SK-N-SH (cell line): ENCODE measurements at regions not wholly inside any gene's neighbourhood (a gene's known extent, or its start where the extent isn't known, plus 50 kb on each side); places are given as distances from the start of the nearest gene placed in this dataset.

ENCODE experiments used
- CTCF ChIA-PET: fragments of 300-600, 350-600 bp; formaldehyde crosslinking; extraction: SDS; loops from one replicate; lab custom pipeline; 2021; lab: Yijun Ruan, JAX
- POLR2A ChIA-PET: fragments of 350-600 bp; sonication (Branson Sonifier 250); formaldehyde crosslinking; extraction: SDS; loops from one replicate; lab custom pipeline; 2020; ENCODE audit warnings: antibody characterized with exemption, inconsistent platforms; lab: Yijun Ruan, JAX
- DNase-seq: peaks from one replicate; pipeline ENCODE4 v3.0.0; 2012
- H2AFZ ChIP-seq: fragments of 200-600 bp; sonication (generic); 2 replicates; pipeline ENCODE4 v1.8.1; 2016; ENCODE audit warnings: antibody characterized with exemption, mild to moderate bottlenecking, low read depth
- H3F3A ChIP-seq: fragments of 200-600 bp; sonication (generic); replicated peaks from 2 replicates; pipeline ENCODE3; 2016; ENCODE audit warnings: antibody characterized with exemption, mild to moderate bottlenecking; ENCODE audit not compliant: insufficient read depth
- H3K27ac ChIP-seq, 2 experiments: fragments of 200-500 bp in 1 of 2; fragments of 200-600 bp in 1 of 2; sonication (Bioruptor generic) in 1 of 2; sonication (generic), shearing (Covaris generic) in 1 of 2; 2 replicates each; pipeline versions ENCODE4 v1.5.1 to v1.6.1; 2014 to 2016; ENCODE audit warnings: low read depth in 2 of 2, inconsistent platforms in 1 of 2, low read length in 1 of 2, mild to moderate bottlenecking in 1 of 2, mixed read lengths in 1 of 2
- H3K27me3 ChIP-seq: fragments of 200-600 bp; sonication (generic), shearing (Covaris generic); 2 replicates; pipeline ENCODE4 v1.6.1; 2016; ENCODE audit warnings: mixed run types; ENCODE audit not compliant: insufficient read depth
- H3K36me3 ChIP-seq, 2 experiments: fragments of 200-500 bp in 1 of 2; fragments of 200-600 bp in 1 of 2; sonication (Bioruptor generic) in 1 of 2; sonication (generic) in 1 of 2; replicated peaks in 1 of 2; 2 replicates each; pipeline versions ENCODE3 to v1.5.1; 2014 to 2016; ENCODE audit warnings: low read length in 1 of 2, mild to moderate bottlenecking in 1 of 2; ENCODE audit not compliant: insufficient read depth in 2 of 2, control insufficient read depth in 1 of 2
- H3K4me1 ChIP-seq, 2 experiments: fragments of 200-500 bp in 1 of 2; fragments of 200-600 bp in 1 of 2; sonication (Bioruptor generic) in 1 of 2; sonication (generic), shearing (Covaris generic) in 1 of 2; 2 replicates each; pipeline versions ENCODE4 v1.5.1 to v1.6.1; 2014 to 2016; ENCODE audit warnings: low read depth in 1 of 2, low read length in 1 of 2, mixed run types in 1 of 2; ENCODE audit not compliant: insufficient read depth in 2 of 2, control insufficient read depth in 1 of 2
- H3K4me2 ChIP-seq: fragments of 200-600 bp; sonication (generic), shearing (Covaris generic); 2 replicates; pipeline ENCODE4 v1.6.1; 2017; ENCODE audit warnings: mixed run types
- H3K4me3 ChIP-seq, 2 experiments: fragments of 200-500 bp in 1 of 2; fragments of 200-600 bp in 1 of 2; sonication (Bioruptor generic) in 1 of 2; sonication (generic), shearing (Covaris generic) in 1 of 2; 2 replicates each; pipeline versions ENCODE4 v1.5.1 to v1.8.1; 2014 to 2016; ENCODE audit warnings: low read depth in 2 of 2, inconsistent platforms in 1 of 2, low read length in 1 of 2, mild to moderate bottlenecking in 1 of 2, mixed read lengths in 1 of 2, moderate library complexity in 1 of 2
- H3K79me2 ChIP-seq: fragments of 200-600 bp; sonication (generic); 2 replicates; pipeline ENCODE4 v1.8.1; 2017; ENCODE audit warnings: mild to moderate bottlenecking; ENCODE audit not compliant: insufficient read depth
- H3K9ac ChIP-seq: fragments of 200-600 bp; sonication (generic); 2 replicates; pipeline ENCODE4 v1.6.1; 2017; ENCODE audit warnings: mixed run types
- H3K9me2 ChIP-seq: fragments of 200-600 bp; sonication (generic); 2 replicates; pipeline ENCODE4 v1.6.1; 2017; ENCODE audit warnings: mixed run types
- H3K9me3 ChIP-seq: fragments of 200-600 bp; sonication (generic); 2 replicates; pipeline ENCODE4 v1.6.1; 2017; ENCODE audit warnings: mixed run types, mild to moderate bottlenecking, moderate library complexity
- H4K20me1 ChIP-seq: fragments of 200-600 bp; sonication (generic); 2 replicates; pipeline ENCODE4 v1.6.1; 2017; ENCODE audit warnings: mild to moderate bottlenecking, mixed run types; ENCODE audit not compliant: insufficient read depth
- CHD2 ChIP-seq: fragments of 150-350 bp; IDR thresholded peaks from 2 replicates; pipeline ENCODE4 v1.6.1; 2018; ENCODE audit warnings: low read length; ENCODE audit not compliant: partially characterized antibody
- FOXM1 ChIP-seq: IDR thresholded peaks from 2 replicates; pipeline ENCODE4 v1.4.0; 2012; ENCODE audit warnings: low read depth, mild to moderate bottlenecking
- GABPA ChIP-seq: IDR thresholded peaks from 2 replicates; pipeline ENCODE4 v1.4.0; 2012; ENCODE audit warnings: low read depth, mild to moderate bottlenecking
- GATA2 ChIP-seq: sonication (generic); formaldehyde crosslinking; IDR thresholded peaks from 2 replicates; pipeline ENCODE4 v1.5.0; 2020; ENCODE audit warnings: mild to moderate bottlenecking, missing genetic modification reagents
- JUND ChIP-seq: IDR thresholded peaks from 2 replicates; pipeline ENCODE4 v1.4.0; 2012
- MXI1 ChIP-seq: IDR thresholded peaks from 2 replicates; pipeline ENCODE4 v1.6.1; 2012; ENCODE audit warnings: mild to moderate bottlenecking, low read depth, low read length, improper control_type of control experiment
- RAD21 ChIP-seq: IDR thresholded peaks from 2 replicates; pipeline ENCODE4 v1.6.1; 2012; ENCODE audit warnings: mild to moderate bottlenecking, low read length
- RCOR1 ChIP-seq: fragments of 150-350 bp; IDR thresholded peaks from 2 replicates; pipeline ENCODE4 v1.6.1; 2017; ENCODE audit warnings: antibody characterized with exemption, low read length
- SMC3 ChIP-seq: IDR thresholded peaks from 2 replicates; pipeline ENCODE4 v1.6.1; 2012; ENCODE audit warnings: low read depth, low read length, improper control_type of control experiment
- WGBS: methylation state at CpG from one replicate; pipeline ENCODE4 v1.1.6; 2017; ENCODE audit warnings: low lambda C conversion rate; 5-methylcytosine and 5-hydroxymethylcytosine counted together
- TF ChIP-seq, protein P1 (sequence below): fragments of 150-350 bp; IDR thresholded peaks from 2 replicates; pipeline ENCODE4 v1.6.1; 2016; ENCODE audit warnings: mild to moderate bottlenecking, low read depth, low read length
- TF ChIP-seq, protein P2 (sequence below): fragments of 200-600 bp; sonication (generic); IDR thresholded peaks from 2 replicates; pipeline ENCODE4 v1.6.1; 2017; ENCODE audit warnings: antibody characterized with exemption, mild to moderate bottlenecking, moderate library complexity

DNA sequence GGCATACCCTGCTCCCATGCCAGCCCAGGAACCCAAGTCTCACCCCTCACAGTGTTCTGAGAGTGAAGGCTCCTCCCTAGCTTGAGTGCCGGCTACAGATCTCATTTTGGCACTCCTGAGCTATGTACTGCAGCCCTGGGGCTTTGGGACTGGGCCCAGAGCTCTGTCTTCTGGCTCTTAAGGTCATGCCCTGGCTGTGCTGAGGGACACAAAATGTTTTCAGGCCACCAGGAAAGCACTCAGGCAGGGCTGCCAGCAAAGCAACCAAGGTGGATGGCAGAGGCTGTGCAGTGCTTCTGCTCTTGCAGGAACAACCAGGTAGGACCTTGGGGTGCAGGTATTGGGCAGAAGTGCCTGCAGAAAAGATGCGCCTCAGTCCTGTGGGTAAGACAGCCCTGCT is 564.0 kb downstream of the SLC6A15 start:
- H4K20me1 ChIP-seq = no peaks in the 10 kb centered on the region
- H3K27me3 ChIP-seq = no peaks in the 10 kb centered on the region
- no peak overlapping the region for H3K9ac ChIP-seq
- DNase-seq = no peak
- 67% methylated on average over 2 of the region's 2 CpGs for WGBS
- TF ChIP-seq CHD2 (no peak), GATA2 (CRISPR knock-in tag) (no peak), RAD21 (no peak), MXI1 (no peak), JUND (no peak), FOXM1 (no peak)
- ChIA-PET POLR2A (no interaction called here), CTCF (interaction anchor here (1.0 to 1.1 kb wide), 2 partner anchors 9 to 14 kb away, joined by 3 read pairs; no protein-coding TSS in a partner anchor)
- no peak overlapping the region for H3K27ac ChIP-seq
- no peak overlapping the region for H3K4me3 ChIP-seq
- no peak overlapping the region for H2AFZ ChIP-seq
- no peaks in the 10 kb centered on the region for H3K9me2 ChIP-seq
- H3K36me3 ChIP-seq = no peaks in the 10 kb centered on the region
- H3F3A ChIP-seq = peaks cover 2% of the 10 kb centered on the region
- no peaks in the 10 kb centered on the region; a peak in 1 of 4 replicates for H3K4me1 ChIP-seq
- peaks cover 12% of the 10 kb centered on the region; the same call in 1 of the 2 replicates for H3K9me3 ChIP-seq
- H3K79me2 ChIP-seq = no peaks in the 10 kb centered on the region; the same call in 1 of the 2 replicates
- H3K4me2 ChIP-seq = no peak overlapping the region

GRCh38 chr12:84341467-84342193 is 571.0 kb downstream of the SLC6A15 start:
- POLR2A ChIA-PET = no interaction called here
- H3K27me3 ChIP-seq = no peaks in the 10 kb centered on the region
- 37% methylated on average over 1 of the region's 1 CpG for WGBS

More at GRCh38 chr12:84341467-84342193, 571.0 kb downstream of the SLC6A15 start:
- Histone ChIP-seq H3K4me1 (no peaks in the 10 kb centered on the region; a peak in 1 of 4 replicates), H3K36me3 (no peaks in the 10 kb centered on the region), H2AFZ (no peak overlapping the region), H3K27ac (no peak overlapping the region), H3K4me3 (no peak overlapping the region), H3K9me3 (peaks cover 12% of the 10 kb centered on the region; the same call in 1 of the 2 replicates), H3K9ac (no peak overlapping the region), H4K20me1 (no peaks in the 10 kb centered on the region), H3K4me2 (no peak overlapping the region), H3F3A (no peaks in the 10 kb centered on the region), H3K9me2 (no peaks in the 10 kb centered on the region), H3K79me2 (no peaks in the 10 kb centered on the region)
- DNase-seq = no peak
- CTCF ChIA-PET = interaction anchor here (0.6 kb wide), 1 partner anchor 695 kb away, joined by 3 read pairs; the partner anchor contains the start of gene LRRIQ1
- TF ChIP-seq, protein P1, sequence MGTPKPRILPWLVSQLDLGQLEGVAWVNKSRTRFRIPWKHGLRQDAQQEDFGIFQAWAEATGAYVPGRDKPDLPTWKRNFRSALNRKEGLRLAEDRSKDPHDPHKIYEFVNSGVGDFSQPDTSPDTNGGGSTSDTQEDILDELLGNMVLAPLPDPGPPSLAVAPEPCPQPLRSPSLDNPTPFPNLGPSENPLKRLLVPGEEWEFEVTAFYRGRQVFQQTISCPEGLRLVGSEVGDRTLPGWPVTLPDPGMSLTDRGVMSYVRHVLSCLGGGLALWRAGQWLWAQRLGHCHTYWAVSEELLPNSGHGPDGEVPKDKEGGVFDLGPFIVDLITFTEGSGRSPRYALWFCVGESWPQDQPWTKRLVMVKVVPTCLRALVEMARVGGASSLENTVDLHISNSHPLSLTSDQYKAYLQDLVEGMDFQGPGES = no peak
- no peak for TF ChIP-seq SMC3
- TF ChIP-seq CHD2 = no peak
- no peak for TF ChIP-seq GABPA
- TF ChIP-seq RCOR1 = no peak
- no peak for TF ChIP-seq MXI1
- TF ChIP-seq, protein P2, sequence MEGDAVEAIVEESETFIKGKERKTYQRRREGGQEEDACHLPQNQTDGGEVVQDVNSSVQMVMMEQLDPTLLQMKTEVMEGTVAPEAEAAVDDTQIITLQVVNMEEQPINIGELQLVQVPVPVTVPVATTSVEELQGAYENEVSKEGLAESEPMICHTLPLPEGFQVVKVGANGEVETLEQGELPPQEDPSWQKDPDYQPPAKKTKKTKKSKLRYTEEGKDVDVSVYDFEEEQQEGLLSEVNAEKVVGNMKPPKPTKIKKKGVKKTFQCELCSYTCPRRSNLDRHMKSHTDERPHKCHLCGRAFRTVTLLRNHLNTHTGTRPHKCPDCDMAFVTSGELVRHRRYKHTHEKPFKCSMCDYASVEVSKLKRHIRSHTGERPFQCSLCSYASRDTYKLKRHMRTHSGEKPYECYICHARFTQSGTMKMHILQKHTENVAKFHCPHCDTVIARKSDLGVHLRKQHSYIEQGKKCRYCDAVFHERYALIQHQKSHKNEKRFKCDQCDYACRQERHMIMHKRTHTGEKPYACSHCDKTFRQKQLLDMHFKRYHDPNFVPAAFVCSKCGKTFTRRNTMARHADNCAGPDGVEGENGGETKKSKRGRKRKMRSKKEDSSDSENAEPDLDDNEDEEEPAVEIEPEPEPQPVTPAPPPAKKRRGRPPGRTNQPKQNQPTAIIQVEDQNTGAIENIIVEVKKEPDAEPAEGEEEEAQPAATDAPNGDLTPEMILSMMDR = no peak
